Psoas muscle (tissue), 7 donors: ENCODE measurements at regions not wholly inside any gene's neighbourhood (a gene's known extent, or its start where the extent isn't known, plus 50 kb on each side); places are given as distances from the start of the nearest gene placed in this dataset.

Experiments
- ATAC-seq, 4 donors: fragments of 200-7000 bp; cut with Tn5 transposase; one replicate each; pipeline ENCODE4 v1.9.1; 2020; ENCODE audit warnings: moderate library complexity in 3 of 4, mild to moderate bottlenecking in 2 of 4
- DNase-seq, 2 donors: peaks; one replicate each; pipeline ENCODE4 v3.0.0-alpha.2; 2020
- H3K27ac ChIP-seq: fragments of 200-600 bp; one replicate; pipeline ENCODE4 v1.8.0; 2022
- H3K27me3 ChIP-seq, 3 donors: fragments of 200-600 bp in 1 of 3; one replicate each; pipeline versions ENCODE4 v1.6.1 to v1.8.0; 2013 to 2022; ENCODE audit warnings: low read length in 2 of 3, mild to moderate bottlenecking in 2 of 3, moderate library complexity in 1 of 3; ENCODE audit not compliant: insufficient read depth in 3 of 3
- H3K36me3 ChIP-seq, 2 donors: fragments of 200-600 bp in 1 of 2; one replicate each; pipeline versions ENCODE4 v1.6.1 to v1.8.0; 2013 to 2022; ENCODE audit warnings: low read depth in 1 of 2, mild to moderate bottlenecking in 1 of 2, moderate library complexity in 1 of 2; ENCODE audit not compliant: insufficient read depth in 1 of 2
- H3K4me1 ChIP-seq: fragments of 200-600 bp; one replicate; pipeline ENCODE4 v1.8.0; 2022
- H3K4me3 ChIP-seq: fragments of 200-600 bp; one replicate; pipeline ENCODE4 v1.8.0; 2022; ENCODE audit warnings: mild to moderate bottlenecking
- H3K9me3 ChIP-seq: fragments of 200-600 bp; one replicate; pipeline ENCODE4 v1.8.0; 2022
- WGBS, 3 donors: extraction: QIAGEN DNeasy Blood & Tissue Kit; methylation state at CpG; one replicate each; pipeline versions ENCODE4 v1.1.6 to v1.1.7; 2013; 5-methylcytosine and 5-hydroxymethylcytosine counted together
- intact Hi-C, 2 donors: fragments of 100-400 bp; cut with DNase I; formaldehyde crosslinking; loops; one replicate each; pipeline versions ENCODE4 v1.11.0 to v1.14.2; 2022
- TF ChIP-seq, protein P1 (sequence below): fragments of 200-600 bp; IDR thresholded peaks from one replicate; pipeline ENCODE4 v1.8.0; 2022; ENCODE audit warnings: antibody characterized with exemption
- donor health status: healthy with polysubstance abuse.
- donor health status: DM: no; HTN: no; CAD: no; lungs with moderate emphysema.
- donor health status: Bipolar disorder and iron deficiency.
- donor health status: healthy.
- donor health status: DM: yes; HTN: yes; CAD: no.
- donor health status: DM: no; HTN: no; CAD: no.
- donor health status: DM: yes; HTN: yes; CAD: no.

DNA sequence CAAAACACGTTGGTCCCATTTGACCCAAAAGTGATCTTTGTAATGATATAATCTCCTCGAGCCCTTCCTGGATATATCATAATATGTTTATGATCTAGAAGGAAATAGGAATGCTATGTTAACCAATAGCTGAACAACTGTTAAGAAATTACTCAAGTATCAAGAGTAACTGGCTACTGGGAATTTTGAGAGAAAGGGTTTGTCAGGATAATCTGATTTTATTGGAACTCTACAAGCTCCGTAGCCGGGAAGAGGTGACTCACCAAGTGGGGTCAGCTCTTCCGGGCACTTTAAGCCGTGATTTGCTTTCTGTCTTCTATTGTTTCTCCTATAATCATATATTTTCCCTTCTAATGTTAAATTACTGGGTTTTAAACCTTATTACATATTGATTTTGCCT is 250.5 kb upstream of the POGK start:
- Histone ChIP-seq H3K36me3 (no peaks in the 10 kb centered on the region), H3K4me1 (no peaks in the 10 kb centered on the region), H3K27me3 (no peaks in the 10 kb centered on the region), H3K4me3 (no peak overlapping the region), H3K9me3 (no peaks in the 10 kb centered on the region), H3K27ac (no peak overlapping the region)
- no peak for ATAC-seq
- TF ChIP-seq, protein P1, sequence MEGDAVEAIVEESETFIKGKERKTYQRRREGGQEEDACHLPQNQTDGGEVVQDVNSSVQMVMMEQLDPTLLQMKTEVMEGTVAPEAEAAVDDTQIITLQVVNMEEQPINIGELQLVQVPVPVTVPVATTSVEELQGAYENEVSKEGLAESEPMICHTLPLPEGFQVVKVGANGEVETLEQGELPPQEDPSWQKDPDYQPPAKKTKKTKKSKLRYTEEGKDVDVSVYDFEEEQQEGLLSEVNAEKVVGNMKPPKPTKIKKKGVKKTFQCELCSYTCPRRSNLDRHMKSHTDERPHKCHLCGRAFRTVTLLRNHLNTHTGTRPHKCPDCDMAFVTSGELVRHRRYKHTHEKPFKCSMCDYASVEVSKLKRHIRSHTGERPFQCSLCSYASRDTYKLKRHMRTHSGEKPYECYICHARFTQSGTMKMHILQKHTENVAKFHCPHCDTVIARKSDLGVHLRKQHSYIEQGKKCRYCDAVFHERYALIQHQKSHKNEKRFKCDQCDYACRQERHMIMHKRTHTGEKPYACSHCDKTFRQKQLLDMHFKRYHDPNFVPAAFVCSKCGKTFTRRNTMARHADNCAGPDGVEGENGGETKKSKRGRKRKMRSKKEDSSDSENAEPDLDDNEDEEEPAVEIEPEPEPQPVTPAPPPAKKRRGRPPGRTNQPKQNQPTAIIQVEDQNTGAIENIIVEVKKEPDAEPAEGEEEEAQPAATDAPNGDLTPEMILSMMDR = no peak
- no peak for DNase-seq
- 36 to 77% (median 50%) methylated on average over 6 of the region's 6 CpGs for WGBS, 3 donors
- intact Hi-C loops = no loop called here

DNA sequence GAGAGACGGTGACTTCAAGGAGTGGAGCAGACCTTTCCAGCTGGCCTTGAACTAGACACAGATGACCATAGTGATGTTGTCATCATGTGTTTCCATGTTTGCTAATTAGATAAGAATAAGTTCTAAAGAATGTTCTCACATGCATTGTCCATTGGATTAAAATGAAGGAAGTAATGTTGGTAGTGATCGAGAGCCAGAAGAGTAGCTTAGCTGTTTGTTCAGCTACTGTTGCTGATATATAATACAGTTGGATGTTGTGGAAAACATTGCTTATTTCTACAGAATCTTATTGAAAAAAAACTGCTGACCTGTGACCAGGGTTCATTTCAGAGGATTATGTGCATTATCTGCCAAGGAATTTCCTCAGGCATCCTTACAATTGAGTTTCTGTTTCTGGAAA is 249.1 kb upstream of the POGK start:
- 84 to 92% (median 90%) methylated on average over 2 of the region's 2 CpGs for WGBS, 3 donors
- DNase-seq (no peak), ATAC-seq (no peak)
- Histone ChIP-seq H3K9me3 (no peaks in the 10 kb centered on the region), H3K4me1 (no peaks in the 10 kb centered on the region), H3K27ac (no peak overlapping the region), H3K36me3 (no peaks in the 10 kb centered on the region), H3K27me3 (peaks cover 0 to 2% (median 0%) of the 10 kb centered on the region in 3 donors), H3K4me3 (no peak overlapping the region)
- TF ChIP-seq, protein P1 = no peak
- intact Hi-C loops = no loop called here

DNA sequence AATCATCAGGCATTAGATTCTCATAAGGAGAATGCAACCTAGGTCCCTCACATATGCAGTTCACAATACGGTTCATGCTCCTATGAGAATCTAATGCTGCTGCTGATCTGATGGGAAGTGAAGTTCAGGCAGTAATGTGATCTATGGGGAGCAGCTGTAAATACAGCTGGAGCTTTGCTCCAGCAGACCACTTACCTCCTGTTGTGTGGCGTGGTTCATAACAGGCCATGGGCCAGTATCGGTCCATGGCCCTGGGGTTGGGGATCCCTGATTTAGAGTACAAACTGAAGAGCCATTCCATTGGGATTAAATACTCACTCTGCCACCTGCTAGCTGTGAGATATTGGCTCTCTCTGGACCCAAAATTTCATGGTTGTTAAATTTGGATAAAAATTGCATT is 244.6 kb upstream of the POGK start:
- no peak overlapping the region for H3K4me3 ChIP-seq
- ATAC-seq = no peak

DNA sequence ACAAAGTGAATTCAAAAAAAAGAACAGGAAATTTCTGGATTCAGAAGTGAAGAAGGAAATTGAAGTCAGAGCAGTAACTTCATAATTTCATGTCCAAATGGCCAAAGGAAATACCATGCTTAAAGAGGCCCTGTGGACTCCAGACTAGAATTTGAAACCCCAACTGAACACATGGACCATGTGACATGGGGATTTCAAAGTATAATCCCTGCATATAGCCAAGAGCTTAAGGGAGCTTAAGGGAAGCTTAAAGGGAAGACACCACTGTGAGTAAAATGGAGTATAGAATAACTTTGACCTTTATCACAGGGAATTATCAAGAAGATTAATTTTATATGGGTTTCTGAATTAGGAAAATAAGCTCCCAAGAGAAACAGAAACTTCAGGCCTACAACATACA is 241.8 kb upstream of the POGK start:
- TF ChIP-seq, protein P1 = no peak
- Histone ChIP-seq H3K36me3 (no peaks in the 10 kb centered on the region), H3K9me3 (no peaks in the 10 kb centered on the region), H3K27me3 (peaks cover 0 to 4% (median 0%) of the 10 kb centered on the region in 3 donors), H3K27ac (no peak overlapping the region), H3K4me3 (no peak overlapping the region), H3K4me1 (no peaks in the 10 kb centered on the region)
- intact Hi-C loops = no loop called here
- DNase-seq = no peak
- ATAC-seq = no peak

More for the DNA sequence above, 244.6 kb upstream of the POGK start:
- Histone ChIP-seq H3K9me3 (no peaks in the 10 kb centered on the region), H3K36me3 (no peaks in the 10 kb centered on the region), H3K4me1 (no peaks in the 10 kb centered on the region), H3K27me3 (peaks cover 0 to 4% (median 0%) of the 10 kb centered on the region in 3 donors), H3K27ac (no peak overlapping the region)
- intact Hi-C loops = no loop called here
- no peak for DNase-seq
- WGBS, 3 donors = 25 to 40% (median 39%) methylated on average over 3 of the region's 3 CpGs
- TF ChIP-seq, protein P1 = no peak

DNA sequence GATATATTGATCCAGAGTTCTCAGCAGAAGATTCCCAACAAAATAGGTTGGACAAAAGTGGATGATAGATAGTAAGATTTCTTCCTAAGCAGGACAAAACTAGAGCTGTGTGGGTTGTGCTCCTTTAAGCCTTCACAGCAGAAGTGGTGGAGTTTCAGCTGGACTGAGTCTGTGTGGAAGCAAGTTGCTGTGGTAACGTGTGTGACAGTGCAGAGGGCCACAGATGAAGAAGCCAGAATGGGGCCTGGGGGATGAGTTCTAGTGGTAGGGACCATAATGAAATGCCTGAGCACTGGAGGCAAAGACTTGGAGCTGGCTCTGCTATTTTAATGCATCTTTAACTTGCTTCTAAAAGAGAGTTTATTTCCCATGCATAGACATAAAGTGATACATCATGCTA is 238.7 kb upstream of the POGK start:
- DNase-seq (no peak), ATAC-seq (no peak)
- H3K9me3 ChIP-seq = no peaks in the 10 kb centered on the region
- no peaks in the 10 kb centered on the region for H3K4me1 ChIP-seq
- 21 to 35% (median 30%) methylated on average over 1 of the region's 1 CpG for WGBS, 3 donors
- intact Hi-C loops = no loop called here
- H3K27ac ChIP-seq = no peak overlapping the region
- TF ChIP-seq, protein P1 = no peak
- H3K36me3 ChIP-seq = no peaks in the 10 kb centered on the region
- no peak overlapping the region for H3K4me3 ChIP-seq
- peaks cover 0 to 2% (median 0%) of the 10 kb centered on the region in 3 donors for H3K27me3 ChIP-seq
